Neural crest cell (in vitro differentiated cells): ENCODE measurements at regions not wholly inside any gene's neighbourhood (a gene's known extent, or its start where the extent isn't known, plus 50 kb on each side); places are given as distances from the start of the nearest gene placed in this dataset.

Source experiments
- DNase-seq: peaks from one replicate; pipeline ENCODE4 v3.0.0; 2021; ENCODE audit warnings: low read depth, mixed read lengths, low spot score
- H3K27ac Mint-ChIP-seq: one replicate; pipeline ENCODE4 v1.8.0; 2021; ENCODE audit warnings: mild to moderate bottlenecking, mixed read lengths; ENCODE audit not compliant: unreplicated experiment
- H3K27me3 Mint-ChIP-seq: 2 replicates; pipeline ENCODE4 v1.8.0; 2021; ENCODE audit warnings: low read depth, mild to moderate bottlenecking, mixed read lengths
- H3K36me3 Mint-ChIP-seq: 2 replicates; pipeline ENCODE4 v1.8.0; 2021; ENCODE audit warnings: low read depth, mild to moderate bottlenecking, mixed read lengths
- H3K4me1 Mint-ChIP-seq: 2 replicates; pipeline ENCODE4 v1.8.0; 2021; ENCODE audit warnings: mixed read lengths
- H3K4me3 Mint-ChIP-seq: one replicate; pipeline ENCODE4 v1.8.0; 2021; ENCODE audit warnings: mild to moderate bottlenecking, mixed read lengths
- H3K9me3 Mint-ChIP-seq: 2 replicates; pipeline ENCODE4 v1.8.0; 2021; ENCODE audit warnings: mixed read lengths
- CTCF ChIP-seq: fragments of 200-600 bp; sonication (generic); conservative IDR thresholded peaks from 2 replicates; pipeline ENCODE4 v1.5.0; 2021; ENCODE audit warnings: antibody characterized with exemption, mild to moderate bottlenecking

GRCh38 chr14:97153527-97153926 is 356.3 kb downstream of the VRK1 start:
- Mint-ChIP-seq H3K27ac (no peak overlapping the region), H3K4me1 (no peaks in the 10 kb centered on the region), H3K36me3 (no peaks in the 10 kb centered on the region), H3K9me3 (no peaks in the 10 kb centered on the region), H3K27me3 (peaks cover 31% of the 10 kb centered on the region), H3K4me3 (no peak overlapping the region)
- no peak for TF ChIP-seq CTCF
- no peak for DNase-seq

GRCh38 chr14:97155320-97155719 is 358.1 kb downstream of the VRK1 start:
- peaks cover 3% of the 10 kb centered on the region for H3K36me3 Mint-ChIP-seq

DNA sequence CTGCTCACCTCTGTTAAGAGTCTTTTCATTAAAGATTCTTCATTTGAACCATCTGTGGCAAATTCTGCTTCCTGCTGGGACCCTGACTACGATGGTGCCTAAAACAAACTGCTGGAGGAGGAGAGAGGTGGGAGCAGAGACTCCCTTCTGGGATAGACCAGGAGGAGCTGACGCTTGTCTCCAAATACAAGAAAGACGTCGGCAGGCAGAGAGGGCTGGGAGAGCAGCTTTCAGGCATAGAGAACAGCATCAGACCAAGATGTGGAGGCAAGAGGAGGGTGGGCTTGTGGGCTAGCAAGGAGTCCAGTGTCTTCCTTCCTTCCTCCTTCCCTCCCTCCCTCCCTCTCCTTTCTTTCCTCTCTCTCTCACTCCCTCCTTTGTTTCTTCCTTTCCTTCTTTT is 358.6 kb downstream of the VRK1 start:
- no peak for DNase-seq

More at GRCh38 chr14:97155320-97155719, 358.1 kb downstream of the VRK1 start:
- no peak for TF ChIP-seq CTCF
- DNase-seq: no peak
- peaks cover 10% of the 10 kb centered on the region for H3K9me3 Mint-ChIP-seq
- peaks cover 31% of the 10 kb centered on the region for H3K27me3 Mint-ChIP-seq
- no peak overlapping the region for H3K4me3 Mint-ChIP-seq
- H3K27ac Mint-ChIP-seq: no peak overlapping the region
- H3K4me1 Mint-ChIP-seq: no peaks in the 10 kb centered on the region

GRCh38 chr14:97156705-97157104 is 359.5 kb downstream of the VRK1 start:
- peaks cover 3% of the 10 kb centered on the region for H3K36me3 Mint-ChIP-seq
- H3K4me3 Mint-ChIP-seq: no peak overlapping the region
- no peak for TF ChIP-seq CTCF
- no peak for DNase-seq
- H3K4me1 Mint-ChIP-seq: no peaks in the 10 kb centered on the region
- H3K27ac Mint-ChIP-seq: no peak overlapping the region
- peaks cover 31% of the 10 kb centered on the region for H3K27me3 Mint-ChIP-seq
- peaks cover 12% of the 10 kb centered on the region for H3K9me3 Mint-ChIP-seq

More for the DNA sequence above, 358.6 kb downstream of the VRK1 start:
- Mint-ChIP-seq H3K27ac (no peak overlapping the region), H3K9me3 (peaks cover 12% of the 10 kb centered on the region), H3K36me3 (peaks cover 3% of the 10 kb centered on the region), H3K27me3 (peaks cover 31% of the 10 kb centered on the region), H3K4me1 (no peaks in the 10 kb centered on the region), H3K4me3 (no peak overlapping the region)
- no peak for TF ChIP-seq CTCF

- TF ChIP-seq CTCF: no peak
- DNase-seq: no peak
- H3K27me3 Mint-ChIP-seq: peaks cover 31% of the 10 kb centered on the region
- peaks cover 12% of the 10 kb centered on the region for H3K9me3 Mint-ChIP-seq
- no peak overlapping the region for H3K27ac Mint-ChIP-seq
- no peaks in the 10 kb centered on the region for H3K4me1 Mint-ChIP-seq
- H3K36me3 Mint-ChIP-seq: peaks cover 3% of the 10 kb centered on the region
- no peak overlapping the region for H3K4me3 Mint-ChIP-seq
Measured at GRCh38 chr14:97158102-97158501, 360.9 kb downstream of the VRK1 start.

DNA sequence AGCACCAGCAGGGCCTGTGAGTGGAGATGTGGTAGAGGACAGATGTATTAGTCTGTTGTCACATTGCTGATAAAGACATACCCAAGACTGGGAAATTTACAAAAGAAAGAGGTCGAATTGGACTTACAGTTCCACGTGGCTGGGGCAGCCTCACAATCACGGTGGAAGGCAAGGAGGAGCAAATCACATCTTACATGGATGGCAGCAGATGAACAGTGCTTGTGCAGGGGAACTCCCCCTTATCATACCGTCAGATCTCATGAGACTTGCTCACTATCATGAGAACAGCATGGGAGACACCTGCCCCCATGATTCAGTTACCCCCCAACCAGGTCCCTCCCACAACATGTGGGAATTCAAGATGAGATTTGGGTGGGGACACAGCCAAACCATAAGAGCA is 361.9 kb downstream of the VRK1 start:
- Mint-ChIP-seq H3K27ac (no peak overlapping the region), H3K27me3 (peaks cover 26% of the 10 kb centered on the region), H3K9me3 (peaks cover 12% of the 10 kb centered on the region), H3K36me3 (peaks cover 3% of the 10 kb centered on the region), H3K4me3 (no peak overlapping the region), H3K4me1 (peaks cover 6% of the 10 kb centered on the region)
- DNase-seq: no peak
- TF ChIP-seq CTCF: no peak
